ENCODE measurements at regions not wholly inside any gene's neighbourhood (a gene's known extent, or its start where the extent isn't known, plus 50 kb on each side); places are given as distances from the start of the nearest gene placed in this dataset.

DNA sequence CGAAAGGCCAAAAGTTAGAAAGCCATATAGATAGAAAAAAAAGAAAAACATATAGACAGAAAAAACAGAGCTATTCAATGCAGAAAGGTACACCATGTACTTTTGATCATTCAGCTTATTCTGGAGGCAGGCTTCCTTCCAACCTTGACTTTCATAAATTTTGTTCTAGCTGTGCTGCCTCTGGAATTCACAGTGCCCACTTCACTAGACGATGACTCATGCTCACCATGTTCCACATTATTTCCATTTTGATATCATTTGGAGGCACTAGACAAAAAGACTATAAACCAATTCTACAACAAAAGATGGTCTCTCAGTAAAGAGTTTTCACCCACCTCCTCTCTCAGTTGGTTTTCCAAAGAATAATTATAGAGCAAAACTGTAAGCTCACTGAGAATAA is 229.0 kb upstream of the IPO5 start (continued):
- TF ChIP-seq, protein P1, sequence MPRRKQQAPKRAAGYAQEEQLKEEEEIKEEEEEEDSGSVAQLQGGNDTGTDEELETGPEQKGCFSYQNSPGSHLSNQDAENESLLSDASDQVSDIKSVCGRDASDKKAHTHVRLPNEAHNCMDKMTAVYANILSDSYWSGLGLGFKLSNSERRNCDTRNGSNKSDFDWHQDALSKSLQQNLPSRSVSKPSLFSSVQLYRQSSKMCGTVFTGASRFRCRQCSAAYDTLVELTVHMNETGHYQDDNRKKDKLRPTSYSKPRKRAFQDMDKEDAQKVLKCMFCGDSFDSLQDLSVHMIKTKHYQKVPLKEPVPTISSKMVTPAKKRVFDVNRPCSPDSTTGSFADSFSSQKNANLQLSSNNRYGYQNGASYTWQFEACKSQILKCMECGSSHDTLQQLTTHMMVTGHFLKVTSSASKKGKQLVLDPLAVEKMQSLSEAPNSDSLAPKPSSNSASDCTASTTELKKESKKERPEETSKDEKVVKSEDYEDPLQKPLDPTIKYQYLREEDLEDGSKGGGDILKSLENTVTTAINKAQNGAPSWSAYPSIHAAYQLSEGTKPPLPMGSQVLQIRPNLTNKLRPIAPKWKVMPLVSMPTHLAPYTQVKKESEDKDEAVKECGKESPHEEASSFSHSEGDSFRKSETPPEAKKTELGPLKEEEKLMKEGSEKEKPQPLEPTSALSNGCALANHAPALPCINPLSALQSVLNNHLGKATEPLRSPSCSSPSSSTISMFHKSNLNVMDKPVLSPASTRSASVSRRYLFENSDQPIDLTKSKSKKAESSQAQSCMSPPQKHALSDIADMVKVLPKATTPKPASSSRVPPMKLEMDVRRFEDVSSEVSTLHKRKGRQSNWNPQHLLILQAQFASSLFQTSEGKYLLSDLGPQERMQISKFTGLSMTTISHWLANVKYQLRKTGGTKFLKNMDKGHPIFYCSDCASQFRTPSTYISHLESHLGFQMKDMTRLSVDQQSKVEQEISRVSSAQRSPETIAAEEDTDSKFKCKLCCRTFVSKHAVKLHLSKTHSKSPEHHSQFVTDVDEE (CRISPR knock-in tag; IDR thresholded peaks at IDR 0.05): no peak
- no peak for TF ChIP-seq PPARA (CRISPR knock-in tag; IDR thresholded peaks at IDR 0.05; ENCODE audit: borderline replicate concordance)
- no peak for TF ChIP-seq ZFP30 (CRISPR knock-in tag; IDR thresholded peaks at IDR 0.05)
- TF ChIP-seq ZNF565 (CRISPR knock-in tag; conservative IDR thresholded peaks at IDR 0.05; ENCODE audit: low read depth): no peak
- TF ChIP-seq ESRRG (CRISPR knock-in tag; IDR thresholded peaks at IDR 0.05): no peak
- TF ChIP-seq TOX (CRISPR knock-in tag; IDR thresholded peaks at IDR 0.05; ENCODE audit: borderline replicate concordance): no peak
- TF ChIP-seq ARNTL (CRISPR knock-in tag; IDR thresholded peaks at IDR 0.05; ENCODE audit: borderline replicate concordance, low read depth): no peak

DNA sequence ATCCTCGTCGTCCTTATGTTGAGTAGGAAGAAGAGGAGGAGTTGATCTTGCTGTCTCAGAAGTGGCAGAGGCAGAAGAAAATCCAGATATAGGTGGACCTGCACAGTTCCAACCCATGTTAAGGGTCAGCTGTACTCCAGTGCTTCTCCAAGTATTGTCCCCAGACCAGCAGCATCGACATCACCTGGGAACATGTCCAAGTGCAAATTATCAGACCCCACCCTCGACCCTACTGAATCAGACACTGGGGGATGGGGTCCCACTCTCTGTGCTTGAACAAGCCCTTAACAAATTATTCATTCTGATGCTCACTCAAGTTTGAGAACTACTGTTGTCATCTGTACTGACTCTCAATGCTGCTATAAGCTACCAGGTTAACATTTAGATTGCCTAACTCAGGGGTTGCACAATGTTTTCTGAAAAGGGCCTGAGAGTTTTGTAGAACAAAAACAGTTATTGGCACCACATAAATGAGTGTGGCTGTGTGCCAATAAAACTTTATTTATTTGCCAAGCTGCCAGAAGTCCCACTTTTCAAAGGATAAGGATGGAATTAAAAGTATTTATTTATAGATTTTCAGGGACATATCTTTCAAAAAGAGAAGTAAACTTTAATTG is 226.7 kb upstream of the IPO5 start:
- no peak for ATAC-seq
- no peak for TF ChIP-seq SNAI2 (CRISPR knock-in tag; IDR thresholded peaks at IDR 0.05)
- no peak for TF ChIP-seq TOX (CRISPR knock-in tag; IDR thresholded peaks at IDR 0.05; ENCODE audit: borderline replicate concordance)
- no peak for TF ChIP-seq GLIS3 (CRISPR knock-in tag; IDR thresholded peaks at IDR 0.05)
- TF ChIP-seq BACH2 (CRISPR knock-in tag; IDR thresholded peaks at IDR 0.05; ENCODE audit: borderline replicate concordance): no peak
- TF ChIP-seq CSDC2 (CRISPR knock-in tag; IDR thresholded peaks at IDR 0.05): no peak
- no peak for TF ChIP-seq TCF4 (CRISPR knock-in tag; IDR thresholded peaks at IDR 0.05; ENCODE audit: borderline replicate concordance)
- TF ChIP-seq, protein P2, sequence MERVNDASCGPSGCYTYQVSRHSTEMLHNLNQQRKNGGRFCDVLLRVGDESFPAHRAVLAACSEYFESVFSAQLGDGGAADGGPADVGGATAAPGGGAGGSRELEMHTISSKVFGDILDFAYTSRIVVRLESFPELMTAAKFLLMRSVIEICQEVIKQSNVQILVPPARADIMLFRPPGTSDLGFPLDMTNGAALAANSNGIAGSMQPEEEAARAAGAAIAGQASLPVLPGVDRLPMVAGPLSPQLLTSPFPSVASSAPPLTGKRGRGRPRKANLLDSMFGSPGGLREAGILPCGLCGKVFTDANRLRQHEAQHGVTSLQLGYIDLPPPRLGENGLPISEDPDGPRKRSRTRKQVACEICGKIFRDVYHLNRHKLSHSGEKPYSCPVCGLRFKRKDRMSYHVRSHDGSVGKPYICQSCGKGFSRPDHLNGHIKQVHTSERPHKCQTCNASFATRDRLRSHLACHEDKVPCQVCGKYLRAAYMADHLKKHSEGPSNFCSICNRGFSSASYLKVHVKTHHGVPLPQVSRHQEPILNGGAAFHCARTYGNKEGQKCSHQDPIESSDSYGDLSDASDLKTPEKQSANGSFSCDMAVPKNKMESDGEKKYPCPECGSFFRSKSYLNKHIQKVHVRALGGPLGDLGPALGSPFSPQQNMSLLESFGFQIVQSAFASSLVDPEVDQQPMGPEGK (CRISPR knock-in tag; IDR thresholded peaks at IDR 0.05; ENCODE audit: borderline replicate concordance): no peak
- no peak for TF ChIP-seq ZNF8 (CRISPR knock-in tag; IDR thresholded peaks at IDR 0.05)
- TF ChIP-seq OSR1 (CRISPR knock-in tag; IDR thresholded peaks at IDR 0.05): no peak
- TF ChIP-seq ZNF565 (CRISPR knock-in tag; conservative IDR thresholded peaks at IDR 0.05; ENCODE audit: low read depth): no peak
- TF ChIP-seq RARB (CRISPR knock-in tag; IDR thresholded peaks at IDR 0.05): no peak
- TF ChIP-seq ARNTL (CRISPR knock-in tag; IDR thresholded peaks at IDR 0.05; ENCODE audit: borderline replicate concordance, low read depth): no peak
- no peak for TF ChIP-seq ZNF70 (CRISPR knock-in tag; IDR thresholded peaks at IDR 0.05)
- TF ChIP-seq ZFP30 (CRISPR knock-in tag; IDR thresholded peaks at IDR 0.05): no peak

DNA sequence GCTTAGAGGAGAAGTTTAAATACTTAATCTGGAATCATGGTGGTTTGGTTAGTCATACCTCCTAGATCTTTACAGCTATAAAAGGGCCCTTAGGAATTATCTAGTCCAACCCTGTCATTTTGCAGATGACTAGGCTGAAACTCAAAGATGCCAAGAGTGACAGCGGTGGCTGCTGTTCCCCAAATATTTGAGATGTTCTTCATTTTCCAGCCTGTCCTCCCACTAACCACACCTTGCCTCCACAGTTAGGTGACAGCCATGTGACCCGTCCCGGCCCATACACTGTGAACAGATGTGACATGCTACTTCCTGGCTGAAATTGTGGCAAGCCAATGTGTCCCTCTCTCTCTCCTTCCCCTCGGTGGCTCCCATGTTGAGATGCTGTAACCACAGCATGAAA is 225.5 kb upstream of the IPO5 start:
- TF ChIP-seq, protein P1 (CRISPR knock-in tag; IDR thresholded peaks at IDR 0.05): no peak
- TF ChIP-seq ZNF70 (CRISPR knock-in tag; IDR thresholded peaks at IDR 0.05) (no peak), ARNTL (CRISPR knock-in tag; IDR thresholded peaks at IDR 0.05; ENCODE audit: borderline replicate concordance, low read depth) (no peak), SNAI2 (CRISPR knock-in tag; IDR thresholded peaks at IDR 0.05) (no peak), ZNF565 (CRISPR knock-in tag; conservative IDR thresholded peaks at IDR 0.05; ENCODE audit: low read depth) (no peak), ZFP30 (CRISPR knock-in tag; IDR thresholded peaks at IDR 0.05) (no peak), ZFP3 (CRISPR knock-in tag; IDR thresholded peaks at IDR 0.05) (no peak), ISL1 (CRISPR knock-in tag; IDR thresholded peaks at IDR 0.05) (no peak), CSDC2 (CRISPR knock-in tag; IDR thresholded peaks at IDR 0.05) (no peak), OSR1 (CRISPR knock-in tag; IDR thresholded peaks at IDR 0.05) (no peak), RARB (CRISPR knock-in tag; IDR thresholded peaks at IDR 0.05) (no peak), ESRRG (CRISPR knock-in tag; IDR thresholded peaks at IDR 0.05) (no peak), TOX (CRISPR knock-in tag; IDR thresholded peaks at IDR 0.05; ENCODE audit: borderline replicate concordance) (no peak), TCF4 (CRISPR knock-in tag; IDR thresholded peaks at IDR 0.05; ENCODE audit: borderline replicate concordance) (no peak)
- TF ChIP-seq, protein P3, sequence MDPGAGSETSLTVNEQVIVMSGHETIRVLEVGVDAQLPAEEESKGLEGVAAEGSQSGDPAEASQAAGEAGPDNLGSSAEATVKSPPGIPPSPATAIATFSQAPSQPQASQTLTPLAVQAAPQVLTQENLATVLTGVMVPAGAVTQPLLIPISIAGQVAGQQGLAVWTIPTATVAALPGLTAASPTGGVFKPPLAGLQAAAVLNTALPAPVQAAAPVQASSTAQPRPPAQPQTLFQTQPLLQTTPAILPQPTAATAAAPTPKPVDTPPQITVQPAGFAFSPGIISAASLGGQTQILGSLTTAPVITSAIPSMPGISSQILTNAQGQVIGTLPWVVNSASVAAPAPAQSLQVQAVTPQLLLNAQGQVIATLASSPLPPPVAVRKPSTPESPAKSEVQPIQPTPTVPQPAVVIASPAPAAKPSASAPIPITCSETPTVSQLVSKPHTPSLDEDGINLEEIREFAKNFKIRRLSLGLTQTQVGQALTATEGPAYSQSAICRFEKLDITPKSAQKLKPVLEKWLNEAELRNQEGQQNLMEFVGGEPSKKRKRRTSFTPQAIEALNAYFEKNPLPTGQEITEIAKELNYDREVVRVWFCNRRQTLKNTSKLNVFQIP (CRISPR knock-in tag; IDR thresholded peaks at IDR 0.05; ENCODE audit: borderline replicate concordance, low read depth): no peak
- TF ChIP-seq, protein P4, sequence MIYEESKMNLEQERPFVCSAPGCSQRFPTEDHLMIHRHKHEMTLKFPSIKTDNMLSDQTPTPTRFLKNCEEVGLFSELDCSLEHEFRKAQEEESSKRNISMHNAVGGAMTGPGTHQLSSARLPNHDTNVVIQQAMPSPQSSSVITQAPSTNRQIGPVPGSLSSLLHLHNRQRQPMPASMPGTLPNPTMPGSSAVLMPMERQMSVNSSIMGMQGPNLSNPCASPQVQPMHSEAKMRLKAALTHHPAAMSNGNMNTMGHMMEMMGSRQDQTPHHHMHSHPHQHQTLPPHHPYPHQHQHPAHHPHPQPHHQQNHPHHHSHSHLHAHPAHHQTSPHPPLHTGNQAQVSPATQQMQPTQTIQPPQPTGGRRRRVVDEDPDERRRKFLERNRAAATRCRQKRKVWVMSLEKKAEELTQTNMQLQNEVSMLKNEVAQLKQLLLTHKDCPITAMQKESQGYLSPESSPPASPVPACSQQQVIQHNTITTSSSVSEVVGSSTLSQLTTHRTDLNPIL (CRISPR knock-in tag; IDR thresholded peaks at IDR 0.05; ENCODE audit: low read depth): no peak
- TF ChIP-seq, protein P5, sequence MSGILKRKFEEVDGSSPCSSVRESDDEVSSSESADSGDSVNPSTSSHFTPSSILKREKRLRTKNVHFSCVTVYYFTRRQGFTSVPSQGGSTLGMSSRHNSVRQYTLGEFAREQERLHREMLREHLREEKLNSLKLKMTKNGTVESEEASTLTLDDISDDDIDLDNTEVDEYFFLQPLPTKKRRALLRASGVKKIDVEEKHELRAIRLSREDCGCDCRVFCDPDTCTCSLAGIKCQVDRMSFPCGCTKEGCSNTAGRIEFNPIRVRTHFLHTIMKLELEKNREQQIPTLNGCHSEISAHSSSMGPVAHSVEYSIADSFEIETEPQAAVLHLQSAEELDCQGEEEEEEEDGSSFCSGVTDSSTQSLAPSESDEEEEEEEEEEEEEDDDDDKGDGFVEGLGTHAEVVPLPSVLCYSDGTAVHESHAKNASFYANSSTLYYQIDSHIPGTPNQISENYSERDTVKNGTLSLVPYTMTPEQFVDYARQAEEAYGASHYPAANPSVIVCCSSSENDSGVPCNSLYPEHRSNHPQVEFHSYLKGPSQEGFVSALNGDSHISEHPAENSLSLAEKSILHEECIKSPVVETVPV (CRISPR knock-in tag; IDR thresholded peaks at IDR 0.05): no peak
- TF ChIP-seq, protein P2 (CRISPR knock-in tag; IDR thresholded peaks at IDR 0.05; ENCODE audit: borderline replicate concordance): no peak
- ATAC-seq: no peak

Data from SK-N-SH treated with all-trans-retinoic acid at 6 μM for 48 hours (cell line).